GM12872 (cell line): ENCODE measurements at regions not wholly inside any gene's neighbourhood (a gene's known extent, or its start where the extent isn't known, plus 50 kb on each side); places are given as distances from the start of the nearest gene placed in this dataset.

Experiments used
- CTCF ChIP-seq: IDR thresholded peaks from 3 replicates; pipeline ENCODE4 v1.5.1; 2011; ENCODE audit warnings: low read depth, mild to moderate bottlenecking, low read length, moderate library complexity; ENCODE audit not compliant: insufficient read depth

GRCh38 chr3:73805435-73805834 is 180.7 kb upstream of the PDZRN3 start:
- no peak for TF ChIP-seq CTCF

GRCh38 chr3:73804204-73804603 is 179.5 kb upstream of the PDZRN3 start:
- TF ChIP-seq CTCF: no peak

DNA sequence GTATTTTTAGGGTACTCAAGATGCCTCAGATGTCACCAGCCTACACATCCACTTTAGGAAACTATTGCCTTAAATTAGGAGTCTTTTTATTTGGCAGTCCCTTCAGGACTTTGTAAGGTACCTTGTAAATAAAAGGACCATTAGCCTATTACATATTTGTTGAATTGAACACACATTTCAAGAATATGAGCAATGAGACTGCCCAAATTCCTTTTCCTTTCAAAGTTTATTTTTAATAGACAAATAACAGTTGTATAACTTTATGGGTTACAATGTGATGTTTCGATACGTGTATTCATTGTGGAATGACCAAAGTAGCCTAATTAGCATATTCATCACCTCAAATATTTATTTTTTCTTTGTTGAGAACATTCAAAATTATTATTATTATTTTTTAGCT is 176.7 kb upstream of the PDZRN3 start:
- TF ChIP-seq CTCF: no peak

DNA sequence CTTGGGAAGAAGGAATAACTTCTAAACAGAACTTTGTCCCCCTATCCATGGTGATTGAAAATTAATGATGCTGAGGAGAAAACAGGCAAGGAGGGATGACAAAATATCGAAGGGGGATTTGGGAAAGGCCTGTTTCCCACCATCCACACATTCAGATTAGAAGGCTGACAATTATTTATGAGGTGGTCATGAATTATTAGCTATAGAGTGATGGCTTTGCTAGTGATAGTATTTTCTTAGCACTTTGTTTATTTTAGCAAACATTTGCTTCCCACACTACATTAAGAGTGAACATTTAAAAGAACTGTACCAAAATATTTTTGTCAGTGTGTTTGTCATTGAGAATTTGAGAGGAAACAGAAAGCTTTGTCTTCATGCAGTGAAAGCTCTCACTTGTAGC is 172.6 kb upstream of the PDZRN3 start:
- no peak for TF ChIP-seq CTCF

GRCh38 chr3:73796382-73796781 is 171.6 kb upstream of the PDZRN3 start:
- no peak for TF ChIP-seq CTCF

DNA sequence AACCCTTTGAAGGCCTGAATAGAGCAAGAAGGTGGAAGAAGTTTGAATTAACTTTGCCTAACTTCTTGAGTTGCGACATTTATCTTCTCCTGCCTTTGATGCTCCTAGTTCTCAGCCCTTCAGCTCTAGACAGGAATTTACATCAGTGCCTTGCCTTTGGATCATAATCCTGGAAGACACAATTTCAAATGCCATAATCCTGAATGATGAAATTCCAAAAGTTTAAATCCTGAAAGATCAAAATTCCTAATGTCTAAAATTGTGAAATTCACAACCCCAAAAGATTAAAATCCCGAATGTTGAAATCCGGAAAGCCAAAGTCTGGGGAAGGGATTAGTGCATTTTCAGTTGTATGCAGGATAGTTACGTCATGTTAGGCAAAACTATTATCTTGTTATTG is 166.6 kb upstream of the PDZRN3 start:
- no peak for TF ChIP-seq CTCF

DNA sequence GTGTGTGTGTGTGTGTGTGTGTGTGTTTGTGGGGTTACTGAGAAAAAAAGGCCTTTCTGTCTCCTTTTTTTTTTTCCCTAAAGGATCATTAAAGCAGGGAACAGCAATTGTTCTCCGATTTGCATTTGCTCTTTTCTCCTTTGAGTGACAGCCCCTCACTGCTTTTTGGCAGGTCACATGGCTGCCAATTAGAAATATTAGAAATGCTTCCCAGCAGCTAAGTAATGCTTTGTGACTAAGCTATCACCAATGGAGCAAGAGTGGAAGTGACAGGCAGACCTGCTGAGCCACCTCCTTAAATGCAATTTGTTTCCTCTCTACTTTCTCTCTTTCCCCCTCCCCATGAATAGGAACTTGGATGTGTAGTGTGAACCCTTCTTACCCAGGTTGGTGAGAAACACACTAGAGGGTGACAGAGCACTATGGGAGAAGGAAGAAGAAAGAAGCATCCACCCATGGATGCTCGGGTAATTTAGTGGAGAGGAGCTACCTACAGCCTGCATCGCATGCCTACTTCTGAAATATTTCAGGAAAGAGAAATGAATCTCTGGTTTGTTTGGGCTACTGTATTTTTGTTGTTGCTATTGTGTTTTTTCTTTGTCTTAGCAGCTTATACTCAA is 165.2 kb upstream of the PDZRN3 start:
- no peak for TF ChIP-seq CTCF
